ENCODE measurements at regions not wholly inside any gene's neighbourhood (a gene's known extent, or its start where the extent isn't known, plus 50 kb on each side); places are given as distances from the start of the nearest gene placed in this dataset.

DNA sequence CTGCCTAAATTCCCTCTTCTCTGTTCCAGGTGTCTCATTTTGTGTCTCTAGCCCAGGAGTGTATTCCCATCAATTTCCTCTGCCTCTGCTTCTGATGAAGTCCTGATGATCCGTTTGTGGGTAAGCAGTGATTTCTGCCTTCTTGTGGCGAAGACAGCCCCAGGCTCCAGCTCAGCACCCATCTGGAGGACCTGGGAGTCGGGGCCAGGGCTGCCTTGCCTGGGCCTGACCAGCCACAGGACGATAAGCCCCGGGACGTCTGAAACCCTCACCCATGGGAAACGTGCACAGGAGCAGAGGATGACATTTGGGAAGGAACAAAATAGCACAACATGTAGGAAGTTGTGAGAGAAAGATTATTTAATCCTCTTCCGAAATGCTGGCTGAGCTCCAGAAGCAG lies 206.9 kb downstream of the FBXO15 start:
- TF ChIP-seq, protein P1, sequence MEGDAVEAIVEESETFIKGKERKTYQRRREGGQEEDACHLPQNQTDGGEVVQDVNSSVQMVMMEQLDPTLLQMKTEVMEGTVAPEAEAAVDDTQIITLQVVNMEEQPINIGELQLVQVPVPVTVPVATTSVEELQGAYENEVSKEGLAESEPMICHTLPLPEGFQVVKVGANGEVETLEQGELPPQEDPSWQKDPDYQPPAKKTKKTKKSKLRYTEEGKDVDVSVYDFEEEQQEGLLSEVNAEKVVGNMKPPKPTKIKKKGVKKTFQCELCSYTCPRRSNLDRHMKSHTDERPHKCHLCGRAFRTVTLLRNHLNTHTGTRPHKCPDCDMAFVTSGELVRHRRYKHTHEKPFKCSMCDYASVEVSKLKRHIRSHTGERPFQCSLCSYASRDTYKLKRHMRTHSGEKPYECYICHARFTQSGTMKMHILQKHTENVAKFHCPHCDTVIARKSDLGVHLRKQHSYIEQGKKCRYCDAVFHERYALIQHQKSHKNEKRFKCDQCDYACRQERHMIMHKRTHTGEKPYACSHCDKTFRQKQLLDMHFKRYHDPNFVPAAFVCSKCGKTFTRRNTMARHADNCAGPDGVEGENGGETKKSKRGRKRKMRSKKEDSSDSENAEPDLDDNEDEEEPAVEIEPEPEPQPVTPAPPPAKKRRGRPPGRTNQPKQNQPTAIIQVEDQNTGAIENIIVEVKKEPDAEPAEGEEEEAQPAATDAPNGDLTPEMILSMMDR (conservative IDR thresholded peaks at IDR 0.05; ENCODE audit: low read length), result no peak
- no peak for TF ChIP-seq EZH2phosphoT487 (IDR thresholded peaks at IDR 0.05; ENCODE audit: borderline replicate concordance)

All from Loucy (cell line).